ENCODE measurements at regions not wholly inside any gene's neighbourhood (a gene's known extent, or its start where the extent isn't known, plus 50 kb on each side); places are given as distances from the start of the nearest gene placed in this dataset.

DNA sequence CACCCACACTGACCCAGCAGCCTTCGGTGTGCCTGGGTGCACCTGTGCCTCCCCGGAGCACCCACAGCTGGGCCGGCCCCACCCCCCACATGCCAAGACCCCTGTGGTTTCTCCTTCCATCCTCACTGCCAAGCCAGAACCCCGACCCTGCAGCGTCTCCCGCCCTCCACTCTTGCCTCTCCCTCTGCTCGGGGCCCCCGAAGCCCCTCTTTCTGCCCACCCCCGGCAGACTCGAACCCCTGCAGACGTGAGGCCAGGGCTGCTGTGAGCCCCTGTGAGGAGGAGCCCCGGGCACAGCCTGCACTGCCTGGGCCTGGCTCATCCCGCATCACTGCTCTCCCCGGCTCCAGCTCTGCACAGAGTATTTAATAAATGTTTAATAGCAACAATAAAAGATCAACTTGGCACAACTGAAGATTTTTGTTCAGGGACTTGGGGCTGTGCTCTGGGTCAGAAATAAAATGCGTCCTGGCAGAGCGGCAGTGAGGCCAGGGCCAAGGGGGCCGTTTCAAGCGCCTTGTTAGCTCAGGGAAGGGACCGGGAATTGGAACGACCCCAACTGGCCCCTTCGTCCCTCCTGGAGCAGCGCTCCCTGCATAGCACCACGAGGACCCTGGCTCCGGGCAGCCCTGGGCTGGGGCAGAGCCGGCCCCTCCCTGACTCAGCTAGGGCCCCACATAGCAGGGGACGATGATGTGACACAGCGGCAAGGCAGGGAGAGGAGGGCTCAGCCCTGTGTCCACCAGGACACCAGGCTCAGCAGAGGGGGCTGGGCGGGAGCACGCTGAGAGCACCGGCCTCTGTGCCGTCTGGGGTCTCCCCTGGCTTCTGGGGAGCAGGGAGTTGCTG lies 520.8 kb downstream of the BRD1 start:
- Histone ChIP-seq H3K36me3 (ENCODE audit: control insufficient read depth in 2 of 2, insufficient read depth in 2 of 2, low read length in 2 of 2) (no peaks in the 10 kb centered on the region), H3K9me3 (ENCODE audit: control insufficient read depth in 2 of 2, low read length in 2 of 2) (no peaks in the 10 kb centered on the region), H3K27ac (ENCODE audit: low read depth in 2 of 2, low read length in 2 of 2) (no peak overlapping the region), H3K9ac (ENCODE audit: low read depth in 1 of 2, low read length in 2 of 2) (no peak overlapping the region), H3K27me3 (ENCODE audit: control insufficient read depth in 2 of 2, insufficient read depth in 2 of 2, low read length in 2 of 2) (peaks cover 0 to 4% of the 10 kb centered on the region in 2 donors), H3K4me1 (ENCODE audit: control insufficient read depth in 2 of 2, insufficient read depth in 2 of 2, low read length in 2 of 2) (no peaks in the 10 kb centered on the region), H3K4me3 (ENCODE audit: low read length in 2 of 2) (no peak overlapping the region)

DNA sequence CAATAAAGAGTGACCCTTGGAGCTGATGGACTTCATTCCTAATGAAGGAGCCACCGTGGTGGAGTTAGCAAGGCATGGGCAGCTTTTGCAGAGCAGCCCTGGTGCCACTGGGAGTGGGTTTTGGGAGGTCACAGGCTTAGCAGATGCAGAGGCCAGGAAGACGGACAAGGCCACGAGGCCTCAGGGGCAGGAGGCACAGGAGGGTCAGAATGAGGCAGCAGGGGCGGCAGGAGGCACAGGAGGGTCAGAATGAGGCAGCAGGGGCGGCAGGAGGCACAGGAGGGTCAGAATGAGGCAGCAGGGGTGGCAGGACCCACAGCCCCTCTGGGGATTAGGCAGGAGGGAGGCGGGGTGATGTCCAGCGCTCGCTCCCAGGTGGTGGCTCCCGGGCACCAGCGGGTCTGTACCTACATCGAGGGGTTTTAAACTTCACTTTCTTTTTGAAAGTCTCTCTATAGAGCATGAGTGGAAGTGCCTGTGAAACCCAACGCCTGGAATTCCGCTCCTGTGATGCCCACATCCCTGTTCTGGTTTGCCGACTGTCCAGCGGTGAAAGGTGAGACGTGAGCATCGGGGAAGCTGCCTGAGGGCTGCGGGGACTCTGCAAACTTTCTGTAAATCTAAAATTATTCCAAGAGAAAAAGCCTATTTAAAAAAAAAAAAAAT lies 521.6 kb downstream of the BRD1 start:
- Histone ChIP-seq H3K27me3 (ENCODE audit: control insufficient read depth in 2 of 2, insufficient read depth in 2 of 2, low read length in 2 of 2) (peaks cover 0 to 4% of the 10 kb centered on the region in 2 donors), H3K9ac (ENCODE audit: low read depth in 1 of 2, low read length in 2 of 2) (no peak overlapping the region)

DNA sequence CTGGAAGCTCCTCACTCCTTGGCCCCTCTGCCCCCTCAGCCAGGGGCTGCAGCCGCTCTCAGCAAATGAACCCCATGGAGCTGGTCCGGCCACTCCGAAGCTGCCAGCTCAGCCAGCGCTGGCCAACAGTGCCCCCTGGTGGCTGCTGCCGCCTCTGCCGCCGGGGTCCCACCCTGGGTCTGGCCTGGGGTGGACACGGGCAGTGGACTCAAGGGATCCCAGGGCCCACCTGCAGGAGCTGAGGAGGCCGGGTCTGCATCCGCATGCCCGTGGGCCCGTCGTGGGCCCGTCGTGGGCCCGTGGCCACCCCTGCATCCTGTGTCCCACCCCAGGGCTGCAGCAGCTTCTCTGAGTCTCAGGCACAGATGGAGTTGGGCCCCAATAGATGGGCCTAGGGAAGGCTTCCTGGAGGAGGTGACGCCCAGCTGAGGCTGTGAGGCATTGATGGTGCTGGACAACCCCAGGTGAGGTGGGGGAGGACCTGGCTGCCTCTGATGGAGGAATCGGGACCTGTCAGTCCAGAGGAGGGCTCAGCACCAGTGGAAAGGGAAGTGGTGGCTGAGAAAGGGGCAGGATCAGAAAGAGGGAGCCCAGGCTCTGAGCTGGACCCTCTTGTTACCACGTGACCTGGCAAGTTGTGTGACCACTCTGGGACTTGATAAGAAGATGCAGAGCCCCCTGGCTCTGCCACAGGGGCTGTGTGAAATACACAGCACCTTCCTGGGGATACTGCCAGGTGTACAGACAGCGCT lies 522.3 kb downstream of the BRD1 start:
- Histone ChIP-seq H3K4me3 (ENCODE audit: low read length in 2 of 2) (no peak overlapping the region), H3K27me3 (ENCODE audit: control insufficient read depth in 2 of 2, insufficient read depth in 2 of 2, low read length in 2 of 2) (peaks cover 0 to 4% of the 10 kb centered on the region in 2 donors), H3K36me3 (ENCODE audit: control insufficient read depth in 2 of 2, insufficient read depth in 2 of 2, low read length in 2 of 2) (no peaks in the 10 kb centered on the region), H3K4me1 (ENCODE audit: control insufficient read depth in 2 of 2, insufficient read depth in 2 of 2, low read length in 2 of 2) (no peaks in the 10 kb centered on the region), H3K9ac (ENCODE audit: low read depth in 1 of 2, low read length in 2 of 2) (no peak overlapping the region), H3K27ac (ENCODE audit: low read depth in 2 of 2, low read length in 2 of 2) (no peak overlapping the region), H3K9me3 (ENCODE audit: control insufficient read depth in 2 of 2, low read length in 2 of 2) (no peaks in the 10 kb centered on the region)

More for the DNA sequence above, 521.6 kb downstream of the BRD1 start:
- no peak overlapping the region for H3K4me3 ChIP-seq (ENCODE audit: low read length in 2 of 2)
- H3K27ac ChIP-seq (ENCODE audit: low read depth in 2 of 2, low read length in 2 of 2): no peak overlapping the region
- H3K4me1 ChIP-seq (ENCODE audit: control insufficient read depth in 2 of 2, insufficient read depth in 2 of 2, low read length in 2 of 2): no peaks in the 10 kb centered on the region
- no peaks in the 10 kb centered on the region for H3K36me3 ChIP-seq (ENCODE audit: control insufficient read depth in 2 of 2, insufficient read depth in 2 of 2, low read length in 2 of 2)
- no peaks in the 10 kb centered on the region for H3K9me3 ChIP-seq (ENCODE audit: control insufficient read depth in 2 of 2, low read length in 2 of 2)

DNA sequence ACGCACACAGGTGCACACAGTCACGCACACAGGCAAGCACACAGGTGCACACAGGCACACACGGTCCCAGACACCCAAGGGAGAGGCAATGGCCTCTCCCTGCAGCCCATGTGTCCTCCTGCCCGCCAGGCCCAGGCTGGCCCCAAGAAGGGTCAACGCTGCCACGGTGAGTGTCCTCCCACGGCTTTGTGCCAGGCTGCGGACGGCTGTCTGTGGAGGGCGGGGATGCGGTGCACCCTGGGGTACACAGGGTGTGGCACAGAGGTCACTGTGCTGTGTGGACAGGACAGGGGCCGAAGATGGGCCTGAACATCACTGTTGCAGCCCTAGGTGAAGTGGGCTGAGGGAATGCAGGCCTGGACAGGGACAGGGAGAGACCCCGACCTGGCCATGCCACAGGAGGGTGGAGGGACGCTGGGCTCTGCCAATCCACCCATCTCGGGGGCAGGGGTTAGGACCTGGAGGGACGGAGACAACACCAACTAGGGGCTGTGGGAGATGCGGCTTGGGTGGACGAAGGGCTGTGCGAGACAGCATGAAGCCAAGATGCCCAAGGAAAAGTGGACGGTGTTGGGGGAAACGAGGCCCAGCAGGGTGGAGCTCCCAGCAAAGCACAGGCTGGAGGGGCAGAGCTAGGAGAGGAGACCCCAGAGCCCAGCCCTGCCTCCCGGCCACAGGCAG lies 523.8 kb downstream of the BRD1 start:
- Histone ChIP-seq H3K9ac (ENCODE audit: low read depth in 1 of 2, low read length in 2 of 2) (no peak overlapping the region), H3K36me3 (ENCODE audit: control insufficient read depth in 2 of 2, insufficient read depth in 2 of 2, low read length in 2 of 2) (no peaks in the 10 kb centered on the region), H3K4me1 (ENCODE audit: control insufficient read depth in 2 of 2, insufficient read depth in 2 of 2, low read length in 2 of 2) (no peaks in the 10 kb centered on the region), H3K27me3 (ENCODE audit: control insufficient read depth in 2 of 2, insufficient read depth in 2 of 2, low read length in 2 of 2) (peaks cover 0 to 4% of the 10 kb centered on the region in 2 donors), H3K27ac (ENCODE audit: low read depth in 2 of 2, low read length in 2 of 2) (no peak overlapping the region), H3K4me3 (ENCODE audit: low read length in 2 of 2) (no peak overlapping the region), H3K9me3 (ENCODE audit: control insufficient read depth in 2 of 2, low read length in 2 of 2) (no peaks in the 10 kb centered on the region)

DNA sequence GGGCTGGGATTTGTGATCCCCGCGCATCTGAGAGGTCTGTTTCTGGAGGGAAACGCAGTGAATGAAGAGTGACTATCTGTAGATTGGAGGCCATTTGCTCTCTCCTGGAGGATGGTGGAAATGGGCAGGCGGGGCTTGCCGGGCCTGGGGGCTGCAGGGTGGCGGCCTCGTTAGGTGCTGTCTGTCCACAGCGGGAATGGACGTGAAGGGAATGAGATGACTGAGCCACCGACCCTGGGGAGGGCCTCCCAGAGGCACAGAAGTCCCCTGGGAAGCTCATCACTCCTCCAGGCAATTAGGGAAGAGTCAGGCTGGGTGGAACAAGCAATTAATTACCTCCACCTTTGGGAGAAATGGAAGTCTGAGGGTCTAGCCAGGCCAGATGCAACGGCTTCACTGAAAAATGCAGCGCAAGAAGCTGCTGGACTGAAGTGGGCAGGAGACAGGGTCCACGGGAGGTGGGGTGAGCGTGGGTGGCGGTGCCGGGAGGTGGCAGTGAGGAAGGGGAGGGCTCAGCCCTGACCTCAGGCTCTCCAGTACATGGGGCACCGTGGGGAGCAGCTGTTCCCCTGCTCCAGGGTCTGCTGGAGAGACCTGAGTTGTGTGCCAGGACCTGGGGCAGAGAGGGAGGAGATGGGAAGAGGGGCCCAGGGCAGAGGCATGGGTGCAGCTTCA lies 524.5 kb downstream of the BRD1 start:
- Histone ChIP-seq H3K4me3 (ENCODE audit: low read length in 2 of 2) (no peak overlapping the region), H3K9ac (ENCODE audit: low read depth in 1 of 2, low read length in 2 of 2) (no peak overlapping the region), H3K4me1 (ENCODE audit: control insufficient read depth in 2 of 2, insufficient read depth in 2 of 2, low read length in 2 of 2) (no peaks in the 10 kb centered on the region), H3K27ac (ENCODE audit: low read depth in 2 of 2, low read length in 2 of 2) (no peak overlapping the region), H3K27me3 (ENCODE audit: control insufficient read depth in 2 of 2, insufficient read depth in 2 of 2, low read length in 2 of 2) (peaks cover 0 to 4% of the 10 kb centered on the region in 2 donors), H3K36me3 (ENCODE audit: control insufficient read depth in 2 of 2, insufficient read depth in 2 of 2, low read length in 2 of 2) (no peaks in the 10 kb centered on the region), H3K9me3 (ENCODE audit: control insufficient read depth in 2 of 2, low read length in 2 of 2) (no peaks in the 10 kb centered on the region)

DNA sequence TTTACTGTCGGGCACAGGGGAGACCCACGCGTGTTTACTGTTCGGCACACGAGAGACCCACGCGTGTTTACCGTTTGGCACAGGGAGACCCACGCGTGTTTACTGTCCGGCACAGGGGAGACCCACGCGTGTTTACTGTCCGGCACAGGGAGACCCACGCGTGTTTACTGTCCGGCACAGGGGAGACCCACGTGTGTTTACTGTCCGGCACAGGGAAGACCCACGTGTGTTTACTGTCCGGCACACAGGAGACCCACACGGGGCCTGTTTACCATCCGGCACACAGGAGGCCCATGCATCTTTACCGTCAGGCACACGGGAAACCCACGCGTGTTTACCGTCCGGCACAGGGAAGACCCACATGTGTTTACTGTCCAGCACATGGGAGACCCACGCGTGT lies 525.1 kb downstream of the BRD1 start:
- no peaks in the 10 kb centered on the region for H3K9me3 ChIP-seq (ENCODE audit: control insufficient read depth in 2 of 2, low read length in 2 of 2)
- H3K27me3 ChIP-seq (ENCODE audit: control insufficient read depth in 2 of 2, insufficient read depth in 2 of 2, low read length in 2 of 2): peaks cover 0 to 4% of the 10 kb centered on the region in 2 donors
- no peak overlapping the region for H3K9ac ChIP-seq (ENCODE audit: low read depth in 1 of 2, low read length in 2 of 2)
- no peaks in the 10 kb centered on the region for H3K36me3 ChIP-seq (ENCODE audit: control insufficient read depth in 2 of 2, insufficient read depth in 2 of 2, low read length in 2 of 2)
- H3K27ac ChIP-seq (ENCODE audit: low read depth in 2 of 2, low read length in 2 of 2): no peak overlapping the region
- H3K4me3 ChIP-seq (ENCODE audit: low read length in 2 of 2): no peak overlapping the region
- no peaks in the 10 kb centered on the region for H3K4me1 ChIP-seq (ENCODE audit: control insufficient read depth in 2 of 2, insufficient read depth in 2 of 2, low read length in 2 of 2)

DNA sequence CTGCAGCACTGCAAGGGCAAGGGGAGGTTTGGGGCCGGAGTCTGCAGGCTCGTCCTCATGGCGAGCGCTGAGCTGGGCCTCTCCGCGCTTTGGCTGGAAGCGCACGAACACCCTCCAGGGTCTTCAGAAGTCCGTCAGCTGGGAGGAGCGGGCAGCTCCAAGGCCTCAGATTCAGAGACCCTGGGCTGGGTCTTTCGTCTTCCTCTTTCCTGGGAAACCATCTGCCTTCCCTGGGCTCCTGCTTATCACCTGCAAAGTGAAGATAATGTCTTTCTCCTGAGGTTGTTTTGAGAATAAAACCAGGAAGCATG lies 525.6 kb downstream of the BRD1 start:
- H3K9me3 ChIP-seq (ENCODE audit: control insufficient read depth in 2 of 2, low read length in 2 of 2): no peaks in the 10 kb centered on the region
- no peak overlapping the region for H3K27ac ChIP-seq (ENCODE audit: low read depth in 2 of 2, low read length in 2 of 2)
- H3K4me1 ChIP-seq (ENCODE audit: control insufficient read depth in 2 of 2, insufficient read depth in 2 of 2, low read length in 2 of 2): no peaks in the 10 kb centered on the region
- no peaks in the 10 kb centered on the region for H3K36me3 ChIP-seq (ENCODE audit: control insufficient read depth in 2 of 2, insufficient read depth in 2 of 2, low read length in 2 of 2)
- H3K9ac ChIP-seq (ENCODE audit: low read depth in 1 of 2, low read length in 2 of 2): no peak overlapping the region
- H3K4me3 ChIP-seq (ENCODE audit: low read length in 2 of 2): no peak overlapping the region
- peaks cover 0 to 4% of the 10 kb centered on the region in 2 donors for H3K27me3 ChIP-seq (ENCODE audit: control insufficient read depth in 2 of 2, insufficient read depth in 2 of 2, low read length in 2 of 2)

DNA sequence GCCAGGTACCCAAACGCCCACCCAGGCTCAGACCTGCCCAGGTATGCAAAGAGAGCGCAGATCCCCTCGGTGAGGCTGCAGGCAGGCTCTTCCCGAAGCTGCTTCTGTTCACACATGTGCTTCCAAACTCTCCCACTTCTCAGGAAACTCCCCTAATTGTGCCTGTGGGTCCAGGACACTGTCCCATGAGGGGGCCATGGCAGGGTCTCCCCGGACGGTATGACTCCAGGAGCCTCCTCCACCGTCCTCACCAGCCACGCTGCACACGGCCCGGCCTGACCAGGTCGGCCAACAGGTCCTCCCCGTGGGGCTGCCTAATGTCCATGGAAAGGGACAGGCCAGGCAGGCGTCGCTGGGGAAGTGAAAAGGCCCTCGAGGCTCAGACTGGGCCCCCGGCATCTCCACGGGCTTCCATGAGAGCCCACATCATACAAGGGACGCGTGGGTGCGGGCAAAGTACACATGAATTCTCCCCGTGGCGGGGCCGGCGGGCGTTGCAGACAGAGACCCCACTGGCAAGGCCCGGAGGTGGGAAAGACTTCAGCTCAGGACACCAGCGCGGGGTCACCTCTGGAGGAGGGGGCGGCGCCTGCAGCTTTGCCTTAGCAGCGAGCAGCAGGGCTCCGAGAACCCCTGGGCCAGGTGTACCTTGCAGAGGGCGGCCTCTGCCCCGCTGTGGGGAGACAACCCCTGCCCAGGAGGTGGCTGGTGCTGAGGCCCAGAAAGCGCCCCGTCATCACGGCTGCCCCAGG lies 526.1 kb downstream of the BRD1 start:
- no peaks in the 10 kb centered on the region for H3K4me1 ChIP-seq (ENCODE audit: control insufficient read depth in 2 of 2, insufficient read depth in 2 of 2, low read length in 2 of 2)
- H3K9ac ChIP-seq (ENCODE audit: low read depth in 1 of 2, low read length in 2 of 2): no peak overlapping the region
- H3K36me3 ChIP-seq (ENCODE audit: control insufficient read depth in 2 of 2, insufficient read depth in 2 of 2, low read length in 2 of 2): no peaks in the 10 kb centered on the region
- no peaks in the 10 kb centered on the region for H3K9me3 ChIP-seq (ENCODE audit: control insufficient read depth in 2 of 2, low read length in 2 of 2)
- H3K27ac ChIP-seq (ENCODE audit: low read depth in 2 of 2, low read length in 2 of 2): no peak overlapping the region
- H3K27me3 ChIP-seq (ENCODE audit: control insufficient read depth in 2 of 2, insufficient read depth in 2 of 2, low read length in 2 of 2): peaks cover 0 to 4% of the 10 kb centered on the region in 2 donors
- no peak overlapping the region for H3K4me3 ChIP-seq (ENCODE audit: low read length in 2 of 2)

DNA sequence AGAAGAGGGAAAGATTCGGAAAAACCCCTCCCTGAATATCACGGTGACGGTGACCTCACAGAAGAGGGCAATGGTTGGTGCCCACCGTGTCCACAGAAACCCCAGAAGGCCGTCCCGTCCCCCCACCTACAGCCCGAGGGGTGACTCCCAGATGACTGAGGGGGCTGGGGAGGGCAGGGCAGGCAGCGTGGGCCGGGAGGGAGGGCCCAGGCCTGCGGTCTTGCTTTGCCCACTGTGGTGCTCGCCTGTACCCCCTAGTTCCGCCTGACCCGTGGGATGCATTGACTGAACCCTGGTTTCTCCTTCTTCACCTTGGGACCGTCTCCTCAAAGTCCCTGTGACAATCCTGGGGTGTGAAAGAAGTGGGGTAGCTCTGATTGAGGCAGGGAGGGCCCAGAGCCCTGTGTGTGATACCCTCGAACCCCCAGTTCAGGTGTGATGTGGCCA lies 526.7 kb downstream of the BRD1 start:
- H3K9ac ChIP-seq (ENCODE audit: low read depth in 1 of 2, low read length in 2 of 2): no peak overlapping the region
- no peaks in the 10 kb centered on the region for H3K36me3 ChIP-seq (ENCODE audit: control insufficient read depth in 2 of 2, insufficient read depth in 2 of 2, low read length in 2 of 2)
- H3K4me3 ChIP-seq (ENCODE audit: low read length in 2 of 2): no peak overlapping the region
- H3K27ac ChIP-seq (ENCODE audit: low read depth in 2 of 2, low read length in 2 of 2): no peak overlapping the region
- no peaks in the 10 kb centered on the region for H3K4me1 ChIP-seq (ENCODE audit: control insufficient read depth in 2 of 2, insufficient read depth in 2 of 2, low read length in 2 of 2)
- H3K27me3 ChIP-seq (ENCODE audit: control insufficient read depth in 2 of 2, insufficient read depth in 2 of 2, low read length in 2 of 2): peaks cover 0 to 4% of the 10 kb centered on the region in 2 donors
- no peaks in the 10 kb centered on the region for H3K9me3 ChIP-seq (ENCODE audit: control insufficient read depth in 2 of 2, low read length in 2 of 2)
